ENCODE measurements at regions not wholly inside any gene's neighbourhood (a gene's known extent, or its start where the extent isn't known, plus 50 kb on each side); places are given as distances from the start of the nearest gene placed in this dataset.

GRCh38 chr11:129620237-129621104, 195.2 kb upstream of the TMEM45B start:
- no peaks in the 10 kb centered on the region for H3K27me3 ChIP-seq
- no peak overlapping the region for H3K27ac ChIP-seq
- no peaks in the 10 kb centered on the region for H3K79me2 ChIP-seq
- no peak for TF ChIP-seq EZH2 (IDR thresholded peaks at IDR 0.05; ENCODE audit: borderline replicate concordance)
- TF ChIP-seq CTCF (IDR thresholded peaks at IDR 0.05; ENCODE audit: poor library complexity): no peak
- TF ChIP-seq EZH2phosphoT487 (IDR thresholded peaks at IDR 0.05; ENCODE audit: low read depth, severe bottlenecking, unreplicated experiment): no peak
- H3K9me3 ChIP-seq (ENCODE audit: low read depth): no peaks in the 10 kb centered on the region
- no peaks in the 10 kb centered on the region for H3K9me2 ChIP-seq (replicated peaks; ENCODE audit: insufficient read depth)
- DNase-seq (ENCODE audit: low spot score): no peak
- WGBS (ENCODE audit: low lambda C conversion rate, missing lambda C conversion rate): 89% methylated on average over 12 of the region's 12 CpGs
- H3K36me3 ChIP-seq (replicated peaks; ENCODE audit: insufficient read depth, low read depth): no peaks in the 10 kb centered on the region
- no peak overlapping the region for H2AFZ ChIP-seq
- no peak overlapping the region for H3K4me2 ChIP-seq
- H3K4me1 ChIP-seq (ENCODE audit: insufficient read depth): no peaks in the 10 kb centered on the region
- H3K4me3 ChIP-seq: no peak overlapping the region
- H4K20me1 ChIP-seq (ENCODE audit: insufficient read depth, poor library complexity, severe bottlenecking): peaks cover under 1% of the 10 kb centered on the region

GRCh38 chr11:129625930-129626329, 189.7 kb upstream of the TMEM45B start:
- TF ChIP-seq CTCF (IDR thresholded peaks at IDR 0.05; ENCODE audit: poor library complexity) (no peak), EZH2 (IDR thresholded peaks at IDR 0.05; ENCODE audit: borderline replicate concordance) (no peak), EZH2phosphoT487 (IDR thresholded peaks at IDR 0.05; ENCODE audit: low read depth, severe bottlenecking, unreplicated experiment) (no peak)
- DNase-seq (ENCODE audit: low spot score): no peak
- no peaks in the 10 kb centered on the region for H3K36me3 ChIP-seq (replicated peaks; ENCODE audit: insufficient read depth, low read depth)
- H3K27ac ChIP-seq: no peak overlapping the region
- H3K9me3 ChIP-seq (ENCODE audit: low read depth): no peaks in the 10 kb centered on the region
- H3K27me3 ChIP-seq: no peaks in the 10 kb centered on the region
- no peaks in the 10 kb centered on the region for H3K79me2 ChIP-seq
- H2AFZ ChIP-seq: no peak overlapping the region
- no peaks in the 10 kb centered on the region for H4K20me1 ChIP-seq (ENCODE audit: insufficient read depth, poor library complexity, severe bottlenecking)
- no peaks in the 10 kb centered on the region for H3K9me2 ChIP-seq (replicated peaks; ENCODE audit: insufficient read depth)
- H3K4me3 ChIP-seq: no peak overlapping the region
- no peaks in the 10 kb centered on the region for H3K4me1 ChIP-seq (ENCODE audit: insufficient read depth)
- 70% methylated on average over 6 of the region's 6 CpGs for WGBS (ENCODE audit: low lambda C conversion rate, missing lambda C conversion rate)
- no peak overlapping the region for H3K4me2 ChIP-seq

GRCh38 chr11:129631201-129631600, 184.4 kb upstream of the TMEM45B start:
- H3K27ac ChIP-seq: no peak overlapping the region
- no peaks in the 10 kb centered on the region for H4K20me1 ChIP-seq (ENCODE audit: insufficient read depth, poor library complexity, severe bottlenecking)
- no peak overlapping the region for H3K4me2 ChIP-seq
- H3K79me2 ChIP-seq: no peaks in the 10 kb centered on the region
- TF ChIP-seq EZH2phosphoT487 (IDR thresholded peaks at IDR 0.05; ENCODE audit: low read depth, severe bottlenecking, unreplicated experiment) (no peak), EZH2 (IDR thresholded peaks at IDR 0.05; ENCODE audit: borderline replicate concordance) (no peak), CTCF (IDR thresholded peaks at IDR 0.05; ENCODE audit: poor library complexity) (no peak)
- H3K9me2 ChIP-seq (replicated peaks; ENCODE audit: insufficient read depth): no peaks in the 10 kb centered on the region
- no peak overlapping the region for H3K4me3 ChIP-seq
- H3K36me3 ChIP-seq (replicated peaks; ENCODE audit: insufficient read depth, low read depth): no peaks in the 10 kb centered on the region
- no peaks in the 10 kb centered on the region for H3K27me3 ChIP-seq
- H2AFZ ChIP-seq: no peak overlapping the region
- no peaks in the 10 kb centered on the region for H3K4me1 ChIP-seq (ENCODE audit: insufficient read depth)
- WGBS (ENCODE audit: low lambda C conversion rate, missing lambda C conversion rate): 94% methylated on average over 2 of the region's 2 CpGs
- no peak for DNase-seq (ENCODE audit: low spot score)
- H3K9me3 ChIP-seq (ENCODE audit: low read depth): no peaks in the 10 kb centered on the region

All from hepatocyte (in vitro differentiated cells).